ENCODE measurements at regions not wholly inside any gene's neighbourhood (a gene's known extent, or its start where the extent isn't known, plus 50 kb on each side); places are given as distances from the start of the nearest gene placed in this dataset.

DNA sequence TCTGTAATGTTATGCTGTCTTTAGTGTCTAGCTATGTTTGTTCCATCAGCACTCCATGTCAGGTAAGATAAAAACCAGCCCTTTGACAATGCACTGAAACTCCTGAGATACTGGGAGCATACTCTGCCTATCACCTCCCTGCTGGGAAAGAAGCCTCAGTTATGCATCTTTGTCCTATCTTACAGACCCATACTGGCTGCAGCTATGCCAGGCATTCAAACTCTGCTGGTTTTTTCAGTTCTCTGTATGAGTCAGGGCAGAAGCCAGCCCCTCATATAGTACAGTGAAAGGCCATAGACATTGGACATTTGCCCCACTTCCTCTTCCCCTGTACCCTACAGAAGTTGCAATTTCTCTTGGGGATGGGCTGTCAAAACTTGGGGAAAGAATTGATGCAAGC, 181.1 kb upstream of the RGPD4 start:
- no peaks in the 10 kb centered on the region for H3K36me3 Mint-ChIP-seq (ENCODE audit: low read depth)
- no peak overlapping the region for H3K4me3 Mint-ChIP-seq
- H3K27me3 Mint-ChIP-seq: no peaks in the 10 kb centered on the region
- intact Hi-C loops (cut with DNase I, micrococcal nuclease): no loop called here
- ATAC-seq (no peak), DNase-seq (no peak)
- ChIA-PET POLR2A (no interaction called here), CTCF (no interaction called here)
- H3K4me1 Mint-ChIP-seq: no peaks in the 10 kb centered on the region
- H3K27ac Mint-ChIP-seq: no peak overlapping the region
- peaks cover 14% of the 10 kb centered on the region for H3K9me3 Mint-ChIP-seq (ENCODE audit: low read depth)

DNA sequence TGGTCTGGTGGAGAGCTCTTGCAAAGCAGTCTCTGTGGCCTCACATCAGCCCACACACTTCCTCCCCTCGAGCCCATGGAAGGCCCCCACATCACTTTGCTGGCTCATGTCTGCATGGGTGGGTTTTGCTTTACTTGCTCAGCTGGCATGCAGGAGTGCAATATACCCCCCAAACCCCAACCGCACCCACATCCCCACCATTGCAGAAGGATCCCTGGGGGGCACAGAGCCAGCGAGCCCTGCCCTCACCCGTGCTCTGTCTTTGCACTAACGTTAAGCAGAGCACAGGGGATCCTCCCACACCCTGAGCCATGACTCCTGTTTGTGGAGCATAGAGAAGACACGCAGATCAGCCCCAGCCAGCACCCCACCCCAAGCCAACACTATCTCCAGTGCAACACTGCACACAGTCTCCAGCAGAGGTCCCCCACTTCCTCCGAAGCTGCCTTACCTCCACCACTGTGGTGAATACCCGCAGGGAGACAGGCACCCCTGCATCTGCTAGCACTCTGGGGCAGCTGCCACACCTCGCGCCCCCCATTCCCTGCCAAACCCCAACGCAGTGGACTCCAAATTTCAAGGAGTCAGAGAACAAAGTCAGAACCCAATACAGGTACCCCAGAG, 177.8 kb upstream of the RGPD4 start:
- Mint-ChIP-seq H3K27ac (no peak overlapping the region), H3K9me3 (ENCODE audit: low read depth) (peaks cover 13% of the 10 kb centered on the region), H3K36me3 (ENCODE audit: low read depth) (no peaks in the 10 kb centered on the region), H3K4me3 (no peak overlapping the region), H3K27me3 (no peaks in the 10 kb centered on the region), H3K4me1 (no peaks in the 10 kb centered on the region)
- CTCF ChIA-PET: no interaction called here
- no peak for ATAC-seq
- intact Hi-C loops (cut with DNase I, micrococcal nuclease): no loop called here
- POLR2A ChIA-PET: no interaction called here
- no peak for DNase-seq

DNA sequence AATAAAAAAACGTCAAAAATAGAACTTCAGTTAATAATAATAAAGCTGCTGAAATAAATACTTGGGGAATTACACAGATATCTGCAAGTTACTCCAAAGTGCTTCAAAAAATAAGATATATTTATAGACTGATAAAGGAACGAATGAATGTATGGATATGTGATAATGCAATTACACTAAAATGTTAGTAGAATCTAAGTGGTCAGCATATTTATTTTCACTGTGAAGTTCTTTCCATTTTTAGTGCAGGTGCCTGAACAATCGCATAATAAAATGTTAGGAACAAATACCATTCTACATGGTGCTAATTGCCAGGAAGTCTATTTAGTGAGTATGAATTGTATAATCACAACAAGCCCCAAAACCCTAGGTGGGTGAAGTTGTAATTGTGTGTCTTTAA, 169.6 kb upstream of the RGPD4 start:
- Mint-ChIP-seq H3K4me3 (no peak overlapping the region), H3K9me3 (ENCODE audit: low read depth) (no peaks in the 10 kb centered on the region), H3K36me3 (ENCODE audit: low read depth) (no peaks in the 10 kb centered on the region), H3K27ac (no peak overlapping the region), H3K27me3 (no peaks in the 10 kb centered on the region), H3K4me1 (no peaks in the 10 kb centered on the region)
- DNase-seq (no peak), ATAC-seq (no peak)
- intact Hi-C loops (cut with DNase I, micrococcal nuclease): no loop called here
- CTCF ChIA-PET: no interaction called here
- POLR2A ChIA-PET: no interaction called here

DNA sequence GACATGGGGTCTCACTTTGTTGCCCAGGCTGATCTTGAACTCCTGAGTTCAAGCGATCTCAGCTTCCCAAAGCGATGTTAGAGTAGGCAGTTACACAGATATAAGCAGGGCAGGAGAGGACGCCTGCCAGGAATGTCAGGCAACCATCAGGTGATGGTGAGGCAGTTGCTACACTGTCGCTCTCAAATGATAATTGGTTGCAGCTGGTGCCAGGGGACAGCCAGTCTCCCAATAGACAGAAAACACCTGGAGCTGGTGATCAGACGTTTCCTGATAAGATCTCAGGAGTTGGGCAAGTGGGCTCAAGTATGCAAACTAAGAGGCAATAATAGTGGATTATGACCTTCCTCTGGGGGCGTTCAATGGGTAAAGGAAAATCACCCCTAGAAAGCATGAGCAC, 163.1 kb upstream of the RGPD4 start:
- Mint-ChIP-seq H3K4me3 (no peak overlapping the region), H3K27me3 (no peaks in the 10 kb centered on the region), H3K27ac (no peak overlapping the region), H3K4me1 (no peaks in the 10 kb centered on the region), H3K9me3 (ENCODE audit: low read depth) (no peaks in the 10 kb centered on the region), H3K36me3 (ENCODE audit: low read depth) (no peaks in the 10 kb centered on the region)
- DNase-seq (no peak), ATAC-seq (no peak)
- intact Hi-C loops (cut with DNase I, micrococcal nuclease): no loop called here
- ChIA-PET CTCF (no interaction called here), POLR2A (no interaction called here)

DNA sequence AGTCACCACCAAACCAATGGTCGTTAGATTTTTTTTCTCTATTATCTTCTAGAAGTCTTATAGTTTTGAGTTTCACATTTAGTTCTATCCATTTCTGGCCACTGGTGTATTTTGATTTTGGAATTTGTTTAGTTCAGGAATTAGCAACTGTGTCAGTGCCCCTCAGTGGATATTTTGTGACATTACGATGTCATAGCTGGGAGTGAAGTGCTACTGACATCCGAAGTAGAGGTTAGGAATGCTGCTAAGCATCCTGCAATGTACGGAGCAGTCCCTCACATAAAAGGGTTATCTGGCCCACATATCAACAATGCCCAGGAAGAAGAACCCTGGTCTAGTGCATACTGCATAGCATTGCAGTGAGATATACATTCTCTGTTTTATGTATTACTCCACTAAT, 157.4 kb upstream of the RGPD4 start:
- Mint-ChIP-seq H3K4me3 (no peak overlapping the region), H3K27ac (no peak overlapping the region), H3K9me3 (ENCODE audit: low read depth) (peaks cover 14% of the 10 kb centered on the region), H3K4me1 (no peaks in the 10 kb centered on the region), H3K36me3 (ENCODE audit: low read depth) (no peaks in the 10 kb centered on the region), H3K27me3 (no peaks in the 10 kb centered on the region)
- DNase-seq (no peak), ATAC-seq (no peak)
- intact Hi-C loops (cut with DNase I, micrococcal nuclease): no loop called here
- ChIA-PET CTCF (no interaction called here), POLR2A (no interaction called here)

DNA sequence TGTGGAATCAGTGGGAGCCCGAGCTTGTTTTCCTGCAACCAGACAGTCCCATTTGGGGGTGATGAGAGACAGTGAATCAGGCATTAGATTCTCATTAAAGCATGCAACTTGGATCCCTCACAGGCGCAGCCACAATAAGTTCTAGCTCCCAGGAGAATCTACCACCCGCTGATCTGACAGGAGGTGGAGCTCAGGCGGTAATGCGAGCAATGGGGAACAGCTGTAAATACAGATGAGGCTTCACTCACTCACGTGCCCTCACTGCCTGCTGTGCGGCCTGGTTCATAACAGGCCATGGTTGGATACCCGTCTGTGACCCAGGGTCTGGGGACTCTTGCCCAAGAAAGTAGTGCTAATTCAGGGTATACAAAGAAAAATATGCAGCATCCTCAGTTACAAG, 144.8 kb upstream of the RGPD4 start:
- no peak overlapping the region for H3K4me3 Mint-ChIP-seq
- ChIA-PET CTCF (no interaction called here), POLR2A (no interaction called here)
- no peaks in the 10 kb centered on the region for H3K9me3 Mint-ChIP-seq (ENCODE audit: low read depth)
- ATAC-seq (no peak), DNase-seq (no peak)
- H3K36me3 Mint-ChIP-seq (ENCODE audit: low read depth): no peaks in the 10 kb centered on the region
- H3K27me3 Mint-ChIP-seq: no peaks in the 10 kb centered on the region
- intact Hi-C loops (cut with DNase I, micrococcal nuclease): no loop called here
- H3K27ac Mint-ChIP-seq: no peak overlapping the region
- no peaks in the 10 kb centered on the region for H3K4me1 Mint-ChIP-seq

DNA sequence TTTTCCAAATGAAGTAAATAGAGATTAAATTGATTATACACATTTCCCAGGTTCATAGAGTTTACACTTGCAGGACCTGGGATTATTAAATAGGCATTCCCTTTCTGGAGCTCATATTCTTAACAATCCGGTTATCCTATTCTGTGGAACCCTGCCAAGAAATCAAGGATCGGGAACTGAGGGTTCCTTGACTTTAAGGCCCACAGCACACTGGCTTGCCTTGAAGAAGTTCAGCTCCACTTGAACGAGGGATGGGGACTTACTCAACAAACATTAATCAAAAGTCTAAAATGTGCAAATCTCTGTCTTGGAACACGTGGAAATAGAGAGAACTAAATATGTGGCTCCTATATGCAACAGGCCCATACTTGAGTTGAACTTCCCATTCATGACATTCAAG, 142.3 kb upstream of the RGPD4 start:
- ChIA-PET POLR2A (no interaction called here), CTCF (interaction anchor here (1.3 kb wide), 1 partner anchor 8 kb away, joined by 3 read pairs; no protein-coding TSS in a partner anchor)
- Mint-ChIP-seq H3K4me3 (no peak overlapping the region), H3K36me3 (ENCODE audit: low read depth) (no peaks in the 10 kb centered on the region), H3K4me1 (no peaks in the 10 kb centered on the region), H3K27me3 (no peaks in the 10 kb centered on the region), H3K9me3 (ENCODE audit: low read depth) (no peaks in the 10 kb centered on the region), H3K27ac (no peak overlapping the region)
- no peak for DNase-seq
- no peak for ATAC-seq
- intact Hi-C loops (cut with DNase I, micrococcal nuclease): no loop called here

DNA sequence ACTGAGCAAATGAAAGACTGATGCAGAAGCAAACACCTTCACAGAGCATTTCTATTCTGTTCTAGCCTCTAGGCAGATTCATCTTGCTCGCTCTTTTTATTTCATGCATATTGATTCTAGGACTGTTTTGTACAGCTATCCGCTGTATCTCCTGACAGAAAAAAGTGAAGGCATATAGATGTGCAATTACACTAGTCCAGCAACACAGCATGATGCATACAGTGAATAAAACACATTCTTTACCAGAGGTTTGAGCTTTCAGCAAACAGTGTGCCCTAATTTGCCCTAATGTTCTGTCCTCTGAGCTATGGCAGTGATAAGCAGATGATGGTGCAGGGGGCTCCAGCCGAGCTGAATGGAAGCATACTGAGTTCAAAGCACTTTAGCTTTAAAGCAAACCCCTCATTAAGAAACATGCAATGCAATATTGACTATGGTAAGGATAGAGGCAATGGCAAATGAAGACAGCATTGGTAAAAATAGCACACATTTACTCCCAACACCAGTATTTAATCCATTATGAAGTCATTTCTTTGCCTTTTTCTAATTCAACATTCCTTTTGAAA, 141.2 kb upstream of the RGPD4 start:
- ChIA-PET CTCF (no interaction called here), POLR2A (no interaction called here)
- intact Hi-C loops (cut with DNase I, micrococcal nuclease): no loop called here
- Mint-ChIP-seq H3K27me3 (no peaks in the 10 kb centered on the region), H3K27ac (no peak overlapping the region), H3K4me3 (no peak overlapping the region), H3K9me3 (ENCODE audit: low read depth) (no peaks in the 10 kb centered on the region), H3K36me3 (ENCODE audit: low read depth) (no peaks in the 10 kb centered on the region), H3K4me1 (no peaks in the 10 kb centered on the region)
- no peak for DNase-seq
- ATAC-seq: no peak

DNA sequence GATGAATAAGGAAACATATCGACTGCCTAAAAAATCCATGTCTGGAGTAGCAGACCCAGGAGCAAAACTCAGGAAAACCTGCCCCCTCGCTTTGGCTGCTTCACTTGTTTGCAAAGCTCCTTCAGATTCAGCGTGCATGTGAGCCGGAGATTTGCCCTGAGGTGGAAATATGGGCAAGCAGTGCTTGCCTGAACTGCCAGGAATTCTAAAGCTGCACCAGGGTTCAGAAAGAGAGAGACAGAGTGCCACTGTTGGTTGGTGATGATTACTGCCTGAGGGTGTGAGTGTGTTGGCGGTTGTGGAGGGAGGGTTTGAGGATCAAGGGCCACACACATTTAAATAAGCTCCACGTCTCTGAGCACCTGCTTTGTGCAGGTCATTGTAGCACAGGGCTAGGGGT, 139.6 kb upstream of the RGPD4 start:
- Mint-ChIP-seq H3K27ac (no peak overlapping the region), H3K4me3 (no peak overlapping the region), H3K4me1 (no peaks in the 10 kb centered on the region), H3K36me3 (ENCODE audit: low read depth) (no peaks in the 10 kb centered on the region), H3K27me3 (no peaks in the 10 kb centered on the region), H3K9me3 (ENCODE audit: low read depth) (no peaks in the 10 kb centered on the region)
- intact Hi-C loops (cut with DNase I, micrococcal nuclease): no loop called here
- no peak for DNase-seq
- CTCF ChIA-PET: no interaction called here
- no peak for ATAC-seq
- POLR2A ChIA-PET: no interaction called here

DNA sequence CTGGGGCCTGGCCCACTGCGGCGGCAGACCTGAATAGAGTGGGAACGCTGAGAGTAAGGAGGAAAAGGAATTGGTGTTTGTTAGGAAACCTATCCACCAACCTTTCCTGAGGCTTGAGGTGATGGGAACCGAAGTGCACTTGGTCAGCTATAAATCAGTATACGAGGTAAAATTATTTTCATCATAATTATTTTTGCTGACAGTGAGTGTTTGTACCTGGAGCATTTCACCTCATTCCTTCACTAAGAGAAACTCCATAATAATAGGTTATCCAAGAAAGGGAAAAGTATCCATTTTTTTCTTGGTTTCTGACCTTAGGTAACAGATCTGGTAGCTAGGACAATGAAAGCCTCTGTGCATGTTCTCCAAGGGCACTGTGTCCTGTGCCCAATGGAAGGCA, 138.6 kb upstream of the RGPD4 start:
- CTCF ChIA-PET: no interaction called here
- no peak overlapping the region for H3K4me3 Mint-ChIP-seq

DNA sequence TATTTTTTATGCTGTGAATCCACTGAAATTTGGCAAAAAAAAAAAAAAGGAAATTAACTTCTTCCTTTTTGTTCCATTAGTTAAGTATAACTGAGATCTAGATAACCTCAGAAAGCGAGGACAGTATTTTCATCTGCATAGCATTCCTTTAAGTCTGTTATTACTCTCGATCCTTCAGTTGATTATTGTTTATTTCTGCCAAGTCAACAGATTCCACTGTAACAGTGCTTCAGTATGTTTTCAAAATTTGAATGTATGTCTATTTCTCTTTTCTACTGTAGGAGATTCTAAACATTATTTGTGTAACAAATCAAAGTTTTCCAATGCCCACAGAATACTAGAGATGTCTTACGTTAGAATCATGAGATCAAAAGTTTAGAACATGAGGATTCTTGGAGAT, 133.1 kb upstream of the RGPD4 start:
- H3K36me3 Mint-ChIP-seq (ENCODE audit: low read depth): no peaks in the 10 kb centered on the region
- DNase-seq: no peak
- CTCF ChIA-PET: no interaction called here
- no peak overlapping the region for H3K27ac Mint-ChIP-seq
- H3K4me1 Mint-ChIP-seq: no peaks in the 10 kb centered on the region
- H3K27me3 Mint-ChIP-seq: no peaks in the 10 kb centered on the region
- POLR2A ChIA-PET: no interaction called here
- no peaks in the 10 kb centered on the region for H3K9me3 Mint-ChIP-seq (ENCODE audit: low read depth)
- no peak for ATAC-seq
- intact Hi-C loops (cut with DNase I, micrococcal nuclease): no loop called here
- no peak overlapping the region for H3K4me3 Mint-ChIP-seq

More for the DNA sequence above, 138.6 kb upstream of the RGPD4 start:
- ATAC-seq: no peak
- intact Hi-C loops (cut with DNase I, micrococcal nuclease): no loop called here
- H3K4me1 Mint-ChIP-seq: no peaks in the 10 kb centered on the region
- no peaks in the 10 kb centered on the region for H3K27me3 Mint-ChIP-seq
- no peaks in the 10 kb centered on the region for H3K9me3 Mint-ChIP-seq (ENCODE audit: low read depth)
- no peak overlapping the region for H3K27ac Mint-ChIP-seq
- no peaks in the 10 kb centered on the region for H3K36me3 Mint-ChIP-seq (ENCODE audit: low read depth)
- DNase-seq: no peak
- POLR2A ChIA-PET: no interaction called here

DNA sequence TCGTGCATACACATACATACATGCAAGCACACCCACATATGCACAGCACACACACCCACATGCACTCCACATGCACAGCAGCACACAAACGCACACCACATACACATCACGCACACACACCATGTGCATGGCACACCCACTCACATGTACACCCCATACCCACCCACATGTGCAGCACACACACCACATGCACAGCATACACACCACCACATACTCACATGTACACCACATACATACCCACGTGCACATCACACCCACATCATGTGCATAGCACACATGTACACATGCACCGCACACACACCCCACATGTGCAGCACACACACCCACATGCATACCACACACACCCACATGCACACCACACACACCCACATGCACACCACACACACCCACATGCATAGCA, 132.0 kb upstream of the RGPD4 start:
- ChIA-PET CTCF (no interaction called here), POLR2A (no interaction called here)
- H3K4me3 Mint-ChIP-seq: no peak overlapping the region
- intact Hi-C loops (cut with DNase I, micrococcal nuclease): no loop called here
- no peaks in the 10 kb centered on the region for H3K36me3 Mint-ChIP-seq (ENCODE audit: low read depth)
- no peaks in the 10 kb centered on the region for H3K4me1 Mint-ChIP-seq
- H3K9me3 Mint-ChIP-seq (ENCODE audit: low read depth): no peaks in the 10 kb centered on the region
- ATAC-seq: no peak
- no peak for DNase-seq
- H3K27me3 Mint-ChIP-seq: no peaks in the 10 kb centered on the region
- no peak overlapping the region for H3K27ac Mint-ChIP-seq

DNA sequence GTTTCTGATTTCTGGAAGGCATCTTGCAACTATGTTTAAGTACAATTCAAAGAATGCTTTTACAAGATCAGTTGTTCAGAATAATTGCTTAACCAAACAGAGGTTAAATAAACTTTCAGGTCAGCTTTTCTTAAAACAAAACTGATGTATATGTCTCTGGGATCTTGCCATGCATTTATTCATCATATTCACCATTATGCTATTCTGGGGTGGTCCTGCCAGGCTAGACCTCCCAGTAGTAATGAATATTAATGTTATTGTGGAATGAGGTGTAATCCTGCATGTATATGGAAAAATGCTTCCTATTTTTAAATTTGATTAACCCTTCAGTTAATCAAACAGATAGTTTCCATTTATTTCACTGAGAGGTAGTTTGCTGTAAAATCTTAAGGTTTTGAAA, 129.3 kb upstream of the RGPD4 start:
- CTCF ChIA-PET: no interaction called here

More for the DNA sequence above, 129.3 kb upstream of the RGPD4 start:
- H3K36me3 Mint-ChIP-seq (ENCODE audit: low read depth): no peaks in the 10 kb centered on the region
- H3K4me1 Mint-ChIP-seq: no peaks in the 10 kb centered on the region
- no peaks in the 10 kb centered on the region for H3K27me3 Mint-ChIP-seq
- no peak overlapping the region for H3K27ac Mint-ChIP-seq
- ATAC-seq (no peak), DNase-seq (no peak)
- intact Hi-C loops (cut with DNase I, micrococcal nuclease): no loop called here
- H3K4me3 Mint-ChIP-seq: no peak overlapping the region
- H3K9me3 Mint-ChIP-seq (ENCODE audit: low read depth): no peaks in the 10 kb centered on the region
- POLR2A ChIA-PET: no interaction called here
